C4-2B (cell line): ENCODE measurements at regions not wholly inside any gene's neighbourhood (a gene's known extent, or its start where the extent isn't known, plus 50 kb on each side); places are given as distances from the start of the nearest gene placed in this dataset.

ENCODE experiments used
- CTCF ChIP-seq: fragments of 450-650 bp; conservative IDR thresholded peaks from 2 replicates; pipeline ENCODE4 v1.5.1; 2017; ENCODE audit warnings: mild to moderate bottlenecking
- ZFX ChIP-seq: fragments of 450-650 bp; IDR thresholded peaks from 2 replicates; pipeline ENCODE4 v1.6.1; 2017

GRCh38 chr5:74534397-74535129 lies 106.0 kb downstream of the ENC1 start:
- TF ChIP-seq CTCF (no peak), ZFX (no peak)
